Heart left ventricle (tissue), 13 donors: ENCODE measurements at regions not wholly inside any gene's neighbourhood (a gene's known extent, or its start where the extent isn't known, plus 50 kb on each side); places are given as distances from the start of the nearest gene placed in this dataset.

Experiments
- POLR2A ChIP-seq, 2 donors: fragments of 450-650 bp; IDR thresholded peaks; one replicate each; pipeline ENCODE4 v1.6.1; 2017; ENCODE audit warnings: antibody characterized with exemption in 2 of 2, mild to moderate bottlenecking in 2 of 2, moderate library complexity in 2 of 2
- TF ChIP-seq, protein P1 (sequence below), 12 donors: fragments of 200-600 bp; sonication (generic) in 4 of 12; IDR thresholded peaks; one replicate each; pipeline versions ENCODE4 v1.5.0 to v1.8.0; 2018 to 2022; ENCODE audit warnings: antibody characterized with exemption in 12 of 12, mild to moderate bottlenecking in 5 of 12
- donor health status: ischemic (EF 13 %, LVEDD 7.1; RV severe dilation, severe dysfunction).
- donor health status: DM: no; HTN: yes; CAD: no.
- donor health status: DM: no; HTN: no; CAD: no.
- donor health status: ischemic (EF 25% LVEDD 6.9; RV normal size, moderate dysfunction).
- donor health status: ischemic (EF 25% LVEDD 5.7; RV mildly dilated, moderate dysfunction).
- donor health status: ischemic (EF 35%, LVEDD 5.7; RV mildly dilated, moderate dysfunction).
- donor health status: nonischemic (EF 11% LVEDD 7.7; RV severe dilation, severe dysfunction).
- donor health status: DM: yes; HTN: yes; CAD: no.
- donor health status: PGD.
- donor health status: ischemic (EF 29% LVEDD 5.4; RV normal size, mild dysfunction).
- donor health status: nonischemic (EF 23%, LVEDD 6.1; RV moderate dilation, normal function).

DNA sequence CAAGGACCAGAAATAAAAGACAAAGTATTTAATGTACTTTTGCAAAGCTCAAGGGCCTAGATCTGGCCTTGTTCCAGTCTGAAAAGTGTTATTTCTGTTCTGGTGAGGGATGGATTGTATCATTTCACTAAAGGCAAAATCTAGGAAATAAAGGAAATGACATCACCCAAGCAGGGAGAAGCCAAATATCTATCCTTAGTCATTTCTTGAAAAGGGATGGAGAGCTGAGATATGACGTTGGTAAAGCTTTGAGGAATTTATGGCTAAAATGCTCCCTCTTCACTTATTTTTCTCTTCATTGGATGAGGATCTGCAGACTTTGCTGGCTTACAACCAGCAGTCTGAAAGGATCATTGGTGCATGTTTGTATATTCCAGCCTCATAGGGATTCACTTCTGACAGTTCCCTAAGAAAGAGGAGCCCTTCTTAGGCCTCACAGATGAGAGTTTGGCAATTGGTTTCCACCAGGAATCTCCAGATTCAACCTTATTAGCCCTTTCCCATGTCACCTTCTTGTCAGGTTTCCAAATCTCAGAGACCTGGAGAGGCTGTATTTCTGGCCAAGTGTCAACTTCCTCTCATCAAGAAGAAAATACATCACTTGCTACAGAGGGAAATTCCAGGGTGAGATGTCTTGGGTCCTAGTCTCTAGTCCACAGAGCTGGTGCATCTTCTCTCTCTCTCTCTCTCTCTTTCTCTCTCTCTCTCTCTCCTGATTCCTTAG lies 93.7 kb upstream of the BOC start:
- TF ChIP-seq, protein P1, sequence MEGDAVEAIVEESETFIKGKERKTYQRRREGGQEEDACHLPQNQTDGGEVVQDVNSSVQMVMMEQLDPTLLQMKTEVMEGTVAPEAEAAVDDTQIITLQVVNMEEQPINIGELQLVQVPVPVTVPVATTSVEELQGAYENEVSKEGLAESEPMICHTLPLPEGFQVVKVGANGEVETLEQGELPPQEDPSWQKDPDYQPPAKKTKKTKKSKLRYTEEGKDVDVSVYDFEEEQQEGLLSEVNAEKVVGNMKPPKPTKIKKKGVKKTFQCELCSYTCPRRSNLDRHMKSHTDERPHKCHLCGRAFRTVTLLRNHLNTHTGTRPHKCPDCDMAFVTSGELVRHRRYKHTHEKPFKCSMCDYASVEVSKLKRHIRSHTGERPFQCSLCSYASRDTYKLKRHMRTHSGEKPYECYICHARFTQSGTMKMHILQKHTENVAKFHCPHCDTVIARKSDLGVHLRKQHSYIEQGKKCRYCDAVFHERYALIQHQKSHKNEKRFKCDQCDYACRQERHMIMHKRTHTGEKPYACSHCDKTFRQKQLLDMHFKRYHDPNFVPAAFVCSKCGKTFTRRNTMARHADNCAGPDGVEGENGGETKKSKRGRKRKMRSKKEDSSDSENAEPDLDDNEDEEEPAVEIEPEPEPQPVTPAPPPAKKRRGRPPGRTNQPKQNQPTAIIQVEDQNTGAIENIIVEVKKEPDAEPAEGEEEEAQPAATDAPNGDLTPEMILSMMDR (IDR thresholded peaks at IDR 0.05) = no peak
- no peak for TF ChIP-seq POLR2A (IDR thresholded peaks at IDR 0.05)
